ENCODE measurements at regions not wholly inside any gene's neighbourhood (a gene's known extent, or its start where the extent isn't known, plus 50 kb on each side); places are given as distances from the start of the nearest gene placed in this dataset.

DNA sequence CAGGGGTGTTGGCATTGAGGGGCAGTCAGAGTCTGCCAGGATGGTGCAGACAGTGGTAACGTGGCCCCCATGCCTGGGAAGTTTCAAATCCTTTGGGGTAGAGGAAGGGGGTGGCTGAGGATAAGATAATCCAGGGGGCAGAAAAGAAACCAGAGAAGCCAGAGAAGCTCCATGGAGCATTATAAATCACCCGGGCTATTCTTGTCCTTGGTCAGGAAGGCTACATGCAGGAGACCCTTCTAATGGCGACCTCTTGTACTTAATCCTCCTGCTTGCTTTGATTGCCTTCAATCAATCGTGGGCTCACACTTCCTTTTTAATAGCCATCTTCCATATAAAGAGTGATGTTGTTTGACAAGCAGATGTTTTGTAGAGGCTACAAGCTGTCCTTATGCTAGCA lies 131.9 kb downstream of the MAF start:
- no peaks in the 10 kb centered on the region for H3K27me3 ChIP-seq (ENCODE audit: control insufficient read depth in 2 of 2, insufficient read depth in 1 of 2, low read length in 1 of 2)
- WGBS: 92% methylated on average over 4 of the region's 4 CpGs
- H3K4me1 ChIP-seq (ENCODE audit: control insufficient read depth in 2 of 2, insufficient read depth in 2 of 2, low read length in 2 of 2): no peaks in the 10 kb centered on the region
- DNase-seq (ENCODE audit: low read depth in 6 of 9, low spot score in 9 of 9): no peak
- no peak overlapping the region for H3K27ac ChIP-seq (ENCODE audit: low read depth in 1 of 2, low read length in 1 of 2)
- H3K36me3 ChIP-seq (ENCODE audit: control insufficient read depth in 2 of 2, insufficient read depth in 2 of 2, low read length in 1 of 2): no peaks in the 10 kb centered on the region
- no peaks in the 10 kb centered on the region for H3K9me3 ChIP-seq (ENCODE audit: control insufficient read depth in 2 of 2, insufficient read depth in 1 of 2, low read length in 1 of 2)
- no peak overlapping the region for H3K4me3 ChIP-seq (ENCODE audit: low read length in 2 of 2)

DNA sequence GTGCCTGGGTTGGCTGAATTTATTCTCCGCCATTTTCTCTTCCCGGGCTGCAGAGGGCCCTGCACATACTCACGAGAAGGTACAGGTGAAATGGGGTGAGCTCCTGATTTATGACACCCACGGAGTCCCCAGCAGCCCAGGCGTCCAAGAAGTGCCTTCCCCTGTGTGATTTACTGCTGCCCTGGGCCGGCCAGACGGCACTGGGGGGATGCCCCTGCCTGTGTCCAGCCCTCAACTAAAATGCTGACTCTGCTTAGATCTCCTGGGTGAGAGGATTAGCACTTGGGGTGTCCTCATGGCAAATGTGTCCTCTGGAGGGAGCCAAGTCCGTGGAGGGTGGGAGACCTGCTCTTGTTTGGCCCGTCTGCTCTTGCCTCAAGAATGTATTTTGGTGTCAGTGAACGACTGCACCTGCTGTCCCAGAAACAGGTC lies 132.4 kb downstream of the MAF start:
- WGBS: 95% methylated on average over 10 of the region's 10 CpGs
- DNase-seq (ENCODE audit: low read depth in 6 of 9, low spot score in 9 of 9): no peak
- no peaks in the 10 kb centered on the region for H3K27me3 ChIP-seq (ENCODE audit: control insufficient read depth in 2 of 2, insufficient read depth in 1 of 2, low read length in 1 of 2)

DNA sequence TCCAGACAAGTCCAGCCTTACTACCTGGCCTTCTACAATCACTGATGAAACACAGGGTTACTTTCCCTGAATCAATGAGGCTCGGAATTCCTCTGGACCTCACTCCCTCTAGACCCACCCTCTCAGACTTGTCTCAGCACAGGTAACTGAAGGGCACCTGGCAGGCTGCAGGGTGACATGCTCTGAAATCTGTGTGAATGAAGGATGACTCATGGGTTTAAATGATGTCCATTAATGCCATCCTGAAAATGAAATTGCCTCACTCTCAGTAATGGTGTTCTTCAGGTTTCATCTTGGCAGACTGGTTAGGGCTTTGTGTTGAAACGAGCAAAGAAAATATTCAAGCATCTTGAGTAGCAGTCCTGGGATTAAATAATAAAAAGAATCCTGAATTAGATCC lies 134.4 kb downstream of the MAF start:
- WGBS: 98% methylated on average over 2 of the region's 2 CpGs
- no peaks in the 10 kb centered on the region for H3K9me3 ChIP-seq (ENCODE audit: control insufficient read depth in 2 of 2, insufficient read depth in 1 of 2, low read length in 1 of 2)
- no peak overlapping the region for H3K4me3 ChIP-seq (ENCODE audit: low read length in 2 of 2)
- no peak overlapping the region for H3K27ac ChIP-seq (ENCODE audit: low read depth in 1 of 2, low read length in 1 of 2)
- H3K4me1 ChIP-seq (ENCODE audit: control insufficient read depth in 2 of 2, insufficient read depth in 2 of 2, low read length in 2 of 2): no peaks in the 10 kb centered on the region
- H3K36me3 ChIP-seq (ENCODE audit: control insufficient read depth in 2 of 2, insufficient read depth in 2 of 2, low read length in 1 of 2): no peaks in the 10 kb centered on the region
- DNase-seq (ENCODE audit: low read depth in 6 of 9, low spot score in 9 of 9): no peak
- H3K27me3 ChIP-seq (ENCODE audit: control insufficient read depth in 2 of 2, insufficient read depth in 1 of 2, low read length in 1 of 2): no peaks in the 10 kb centered on the region

More for the DNA sequence above, 132.4 kb downstream of the MAF start:
- Histone ChIP-seq H3K36me3 (ENCODE audit: control insufficient read depth in 2 of 2, insufficient read depth in 2 of 2, low read length in 1 of 2) (no peaks in the 10 kb centered on the region), H3K4me1 (ENCODE audit: control insufficient read depth in 2 of 2, insufficient read depth in 2 of 2, low read length in 2 of 2) (no peaks in the 10 kb centered on the region), H3K4me3 (ENCODE audit: low read length in 2 of 2) (no peak overlapping the region), H3K9me3 (ENCODE audit: control insufficient read depth in 2 of 2, insufficient read depth in 1 of 2, low read length in 1 of 2) (no peaks in the 10 kb centered on the region), H3K27ac (ENCODE audit: low read depth in 1 of 2, low read length in 1 of 2) (no peak overlapping the region)

DNA sequence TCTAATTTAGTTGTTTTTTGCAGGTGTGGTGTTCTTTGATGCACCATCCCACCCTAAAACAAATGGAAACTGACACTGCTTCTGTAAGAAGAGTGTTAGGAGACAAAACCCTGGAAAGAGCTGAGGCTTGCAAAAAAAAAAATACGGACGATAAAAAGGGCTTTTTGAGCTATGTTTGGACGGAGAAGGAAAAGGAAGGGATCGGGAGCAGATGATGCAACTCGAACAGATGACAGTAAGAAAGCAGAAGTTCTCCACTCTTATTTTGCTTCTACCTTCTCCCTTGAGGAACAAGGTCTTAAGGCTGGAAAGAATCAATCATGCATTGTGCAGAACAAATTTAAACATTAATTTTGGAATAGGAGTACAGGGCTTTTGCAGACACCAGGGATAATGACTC lies 136.7 kb downstream of the MAF start:
- Histone ChIP-seq H3K4me3 (ENCODE audit: low read length in 2 of 2) (no peak overlapping the region), H3K27me3 (ENCODE audit: control insufficient read depth in 2 of 2, insufficient read depth in 1 of 2, low read length in 1 of 2) (no peaks in the 10 kb centered on the region), H3K4me1 (ENCODE audit: control insufficient read depth in 2 of 2, insufficient read depth in 2 of 2, low read length in 2 of 2) (no peaks in the 10 kb centered on the region), H3K36me3 (ENCODE audit: control insufficient read depth in 2 of 2, insufficient read depth in 2 of 2, low read length in 1 of 2) (no peaks in the 10 kb centered on the region), H3K9me3 (ENCODE audit: control insufficient read depth in 2 of 2, insufficient read depth in 1 of 2, low read length in 1 of 2) (no peaks in the 10 kb centered on the region), H3K27ac (ENCODE audit: low read depth in 1 of 2, low read length in 1 of 2) (no peak overlapping the region)
- WGBS: 50% methylated on average over 5 of the region's 5 CpGs
- DNase-seq (ENCODE audit: low read depth in 6 of 9, low spot score in 9 of 9): no peak

DNA sequence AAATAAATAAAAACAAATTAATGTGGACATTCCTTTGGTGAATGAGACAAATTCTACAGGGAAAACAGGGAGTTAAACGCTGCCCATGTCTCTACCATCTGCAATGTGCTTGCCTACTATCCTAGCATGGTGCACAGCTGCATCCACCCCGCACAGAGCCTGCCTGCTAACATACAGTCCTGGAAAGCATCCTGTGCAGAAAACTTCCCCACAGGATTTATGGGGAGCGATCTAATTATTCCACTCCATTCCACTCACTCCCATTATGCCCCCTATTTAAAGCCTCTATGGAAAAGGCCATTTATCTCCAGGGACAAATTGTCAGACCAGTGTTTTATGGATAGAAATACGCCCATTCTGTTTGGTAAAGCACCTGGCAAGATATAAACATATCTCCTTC lies 144.5 kb downstream of the MAF start:
- 97% methylated on average over 4 of the region's 4 CpGs for WGBS
- Histone ChIP-seq H3K27me3 (ENCODE audit: control insufficient read depth in 2 of 2, insufficient read depth in 1 of 2, low read length in 1 of 2) (no peaks in the 10 kb centered on the region), H3K9me3 (ENCODE audit: control insufficient read depth in 2 of 2, insufficient read depth in 1 of 2, low read length in 1 of 2) (no peaks in the 10 kb centered on the region), H3K4me1 (ENCODE audit: control insufficient read depth in 2 of 2, insufficient read depth in 2 of 2, low read length in 2 of 2) (no peaks in the 10 kb centered on the region), H3K27ac (ENCODE audit: low read depth in 1 of 2, low read length in 1 of 2) (no peak overlapping the region), H3K4me3 (ENCODE audit: low read length in 2 of 2) (no peak overlapping the region), H3K36me3 (ENCODE audit: control insufficient read depth in 2 of 2, insufficient read depth in 2 of 2, low read length in 1 of 2) (no peaks in the 10 kb centered on the region)
- no peak for DNase-seq (ENCODE audit: low read depth in 6 of 9, low spot score in 9 of 9)

DNA sequence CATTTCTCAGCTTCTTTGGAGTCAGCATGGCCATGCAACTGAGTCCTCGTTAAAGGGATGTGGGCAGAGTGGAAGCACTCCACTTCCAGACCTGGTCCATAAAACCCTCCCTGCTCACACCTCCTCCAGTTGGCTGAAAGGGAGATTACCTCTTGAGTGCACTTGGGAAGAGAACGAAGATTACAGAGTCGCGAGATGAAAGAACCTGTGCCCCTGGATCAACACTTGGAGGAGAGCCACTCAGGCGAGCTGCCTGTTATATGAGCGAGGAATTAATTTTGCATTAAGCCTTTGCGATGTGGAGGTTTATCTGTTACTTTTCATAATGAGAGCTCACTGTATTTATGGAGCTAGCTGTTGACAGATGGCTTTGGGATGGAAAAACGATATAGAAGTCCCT lies 147.9 kb downstream of the MAF start:
- Histone ChIP-seq H3K27me3 (ENCODE audit: control insufficient read depth in 2 of 2, insufficient read depth in 1 of 2, low read length in 1 of 2) (no peaks in the 10 kb centered on the region), H3K9me3 (ENCODE audit: control insufficient read depth in 2 of 2, insufficient read depth in 1 of 2, low read length in 1 of 2) (no peaks in the 10 kb centered on the region), H3K36me3 (ENCODE audit: control insufficient read depth in 2 of 2, insufficient read depth in 2 of 2, low read length in 1 of 2) (no peaks in the 10 kb centered on the region), H3K4me3 (ENCODE audit: low read length in 2 of 2) (no peak overlapping the region), H3K4me1 (ENCODE audit: control insufficient read depth in 2 of 2, insufficient read depth in 2 of 2, low read length in 2 of 2) (no peaks in the 10 kb centered on the region), H3K27ac (ENCODE audit: low read depth in 1 of 2, low read length in 1 of 2) (no peak overlapping the region)
- 93% methylated on average over 8 of the region's 8 CpGs for WGBS
- DNase-seq (ENCODE audit: low read depth in 6 of 9, low spot score in 9 of 9): no peak

DNA sequence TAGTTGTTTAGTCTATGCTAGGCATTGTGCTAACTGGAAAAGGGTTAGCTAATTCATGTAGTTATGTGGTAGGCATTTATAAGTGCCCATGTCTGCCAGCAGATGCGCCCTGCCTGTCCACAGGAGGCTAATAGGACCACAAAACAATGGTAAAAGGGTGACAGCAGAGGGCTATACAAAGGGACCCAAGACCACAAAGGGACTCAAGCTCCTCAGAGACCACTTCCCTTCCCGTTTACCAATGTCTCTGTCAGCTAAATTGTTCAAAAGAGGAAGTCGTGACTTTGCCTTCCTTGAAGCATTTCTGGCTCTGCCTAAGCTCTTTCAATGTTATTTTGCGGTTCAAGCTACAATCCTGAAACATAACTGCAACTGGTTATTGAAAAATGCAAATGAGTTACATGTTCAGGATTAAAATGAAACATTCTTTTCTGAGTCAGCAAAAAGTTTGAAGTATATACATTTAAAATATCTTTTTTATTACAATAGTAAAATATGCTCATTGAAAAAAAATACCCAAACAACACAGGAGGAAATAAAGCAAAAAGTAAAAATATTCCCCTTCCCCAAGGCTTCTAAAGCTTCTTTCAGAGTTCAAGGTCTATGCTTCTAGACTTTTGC lies 149.2 kb downstream of the MAF start:
- Histone ChIP-seq H3K27me3 (ENCODE audit: control insufficient read depth in 2 of 2, insufficient read depth in 1 of 2, low read length in 1 of 2) (no peaks in the 10 kb centered on the region), H3K9me3 (ENCODE audit: control insufficient read depth in 2 of 2, insufficient read depth in 1 of 2, low read length in 1 of 2) (no peaks in the 10 kb centered on the region), H3K4me3 (ENCODE audit: low read length in 2 of 2) (no peak overlapping the region), H3K4me1 (ENCODE audit: control insufficient read depth in 2 of 2, insufficient read depth in 2 of 2, low read length in 2 of 2) (no peaks in the 10 kb centered on the region), H3K27ac (ENCODE audit: low read depth in 1 of 2, low read length in 1 of 2) (no peak overlapping the region), H3K36me3 (ENCODE audit: control insufficient read depth in 2 of 2, insufficient read depth in 2 of 2, low read length in 1 of 2) (no peaks in the 10 kb centered on the region)
- WGBS: 10% methylated on average over 4 of the region's 4 CpGs
- peak in 7 of 9 donors; percentile 6 to 63 (median 21) for DNase-seq (ENCODE audit: low read depth in 6 of 9, low spot score in 9 of 9)

DNA sequence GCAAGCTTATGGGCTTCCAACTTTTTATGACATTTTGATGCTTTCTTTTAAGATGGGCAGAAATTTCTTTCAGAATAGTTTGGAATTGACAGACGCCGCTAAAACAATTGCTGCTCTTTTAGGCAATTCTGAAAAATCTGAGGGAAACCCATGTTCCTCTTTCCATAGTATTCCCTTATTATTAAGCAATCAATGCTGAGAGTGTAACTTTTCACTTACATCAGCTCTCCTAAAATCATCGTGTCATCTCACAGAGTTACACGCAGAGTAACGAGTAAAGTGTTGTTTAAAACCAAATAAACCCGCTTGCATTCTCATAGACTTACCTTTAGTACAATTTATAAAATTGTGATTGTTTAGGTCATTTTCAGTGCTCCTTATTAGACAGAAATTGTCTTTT lies 150.6 kb downstream of the MAF start:
- no peak overlapping the region for H3K4me3 ChIP-seq (ENCODE audit: low read length in 2 of 2)
- H3K27ac ChIP-seq (ENCODE audit: low read depth in 1 of 2, low read length in 1 of 2): no peak overlapping the region
- no peak for DNase-seq (ENCODE audit: low read depth in 6 of 9, low spot score in 9 of 9)
- H3K27me3 ChIP-seq (ENCODE audit: control insufficient read depth in 2 of 2, insufficient read depth in 1 of 2, low read length in 1 of 2): no peaks in the 10 kb centered on the region
- WGBS: 99% methylated on average over 6 of the region's 6 CpGs
- no peaks in the 10 kb centered on the region for H3K9me3 ChIP-seq (ENCODE audit: control insufficient read depth in 2 of 2, insufficient read depth in 1 of 2, low read length in 1 of 2)
- no peaks in the 10 kb centered on the region for H3K4me1 ChIP-seq (ENCODE audit: control insufficient read depth in 2 of 2, insufficient read depth in 2 of 2, low read length in 2 of 2)
- no peaks in the 10 kb centered on the region for H3K36me3 ChIP-seq (ENCODE audit: control insufficient read depth in 2 of 2, insufficient read depth in 2 of 2, low read length in 1 of 2)

DNA sequence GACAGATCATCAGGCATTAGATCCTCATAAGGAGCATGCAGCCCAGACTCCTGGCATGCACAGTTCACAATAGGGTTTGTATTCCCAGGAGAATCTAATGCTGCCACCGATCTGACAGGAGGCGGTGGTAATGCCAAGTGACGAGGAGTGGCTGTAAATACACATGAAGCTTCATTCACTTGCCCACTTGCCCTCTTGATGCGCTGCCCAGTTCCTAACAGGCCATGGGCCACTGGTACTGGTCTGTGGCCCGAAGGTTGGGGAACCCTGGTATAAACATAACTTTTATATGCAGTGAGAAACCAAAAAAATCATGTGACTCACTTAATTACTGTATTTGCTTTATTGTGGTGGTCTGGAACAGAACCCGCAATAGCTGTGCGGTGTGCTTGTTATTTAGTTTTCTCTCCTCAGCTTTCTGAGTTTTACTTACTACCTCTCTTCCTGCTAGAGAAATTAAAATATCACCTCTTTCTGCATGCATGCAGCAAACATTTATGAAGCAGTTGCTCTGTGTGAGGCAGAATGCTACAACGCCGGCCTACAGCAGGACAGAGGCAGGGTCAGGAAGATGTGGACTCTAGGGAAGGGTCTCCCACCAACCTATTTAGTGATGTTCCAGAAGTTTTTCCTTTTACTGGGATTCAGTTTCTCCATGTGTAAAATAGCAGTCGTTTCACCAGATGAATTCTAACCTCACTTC lies 151.3 kb downstream of the MAF start:
- WGBS: 98% methylated on average over 10 of the region's 10 CpGs
- H3K27ac ChIP-seq (ENCODE audit: low read depth in 1 of 2, low read length in 1 of 2): no peak overlapping the region
- H3K4me1 ChIP-seq (ENCODE audit: control insufficient read depth in 2 of 2, insufficient read depth in 2 of 2, low read length in 2 of 2): no peaks in the 10 kb centered on the region
- no peaks in the 10 kb centered on the region for H3K27me3 ChIP-seq (ENCODE audit: control insufficient read depth in 2 of 2, insufficient read depth in 1 of 2, low read length in 1 of 2)
- no peaks in the 10 kb centered on the region for H3K9me3 ChIP-seq (ENCODE audit: control insufficient read depth in 2 of 2, insufficient read depth in 1 of 2, low read length in 1 of 2)
- DNase-seq (ENCODE audit: low read depth in 6 of 9, low spot score in 9 of 9): no peak
- no peak overlapping the region for H3K4me3 ChIP-seq (ENCODE audit: low read length in 2 of 2)
- H3K36me3 ChIP-seq (ENCODE audit: control insufficient read depth in 2 of 2, insufficient read depth in 2 of 2, low read length in 1 of 2): no peaks in the 10 kb centered on the region
